ENCODE measurements at regions not wholly inside any gene's neighbourhood (a gene's known extent, or its start where the extent isn't known, plus 50 kb on each side); places are given as distances from the start of the nearest gene placed in this dataset.

DNA sequence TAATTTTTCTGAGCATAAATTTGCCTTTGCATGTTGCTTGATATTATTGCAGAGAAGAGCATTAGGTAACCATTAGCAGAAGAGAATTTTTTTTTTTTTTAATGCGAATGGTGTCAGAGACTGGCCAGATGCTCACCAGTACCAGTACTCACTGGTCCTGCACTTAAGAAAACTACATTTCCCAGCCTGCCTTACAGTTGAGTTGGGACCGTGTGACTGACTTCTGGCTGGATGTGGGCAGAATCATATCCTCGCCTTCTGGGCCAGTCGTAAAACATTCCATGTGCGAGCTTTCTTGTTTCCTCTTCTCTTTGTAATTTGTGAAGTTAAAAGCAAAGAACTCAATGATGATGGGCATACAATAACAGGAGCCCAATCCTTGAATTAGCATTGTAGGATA lies 132.4 kb downstream of the LRRC30 start:
- TF ChIP-seq, protein P1, sequence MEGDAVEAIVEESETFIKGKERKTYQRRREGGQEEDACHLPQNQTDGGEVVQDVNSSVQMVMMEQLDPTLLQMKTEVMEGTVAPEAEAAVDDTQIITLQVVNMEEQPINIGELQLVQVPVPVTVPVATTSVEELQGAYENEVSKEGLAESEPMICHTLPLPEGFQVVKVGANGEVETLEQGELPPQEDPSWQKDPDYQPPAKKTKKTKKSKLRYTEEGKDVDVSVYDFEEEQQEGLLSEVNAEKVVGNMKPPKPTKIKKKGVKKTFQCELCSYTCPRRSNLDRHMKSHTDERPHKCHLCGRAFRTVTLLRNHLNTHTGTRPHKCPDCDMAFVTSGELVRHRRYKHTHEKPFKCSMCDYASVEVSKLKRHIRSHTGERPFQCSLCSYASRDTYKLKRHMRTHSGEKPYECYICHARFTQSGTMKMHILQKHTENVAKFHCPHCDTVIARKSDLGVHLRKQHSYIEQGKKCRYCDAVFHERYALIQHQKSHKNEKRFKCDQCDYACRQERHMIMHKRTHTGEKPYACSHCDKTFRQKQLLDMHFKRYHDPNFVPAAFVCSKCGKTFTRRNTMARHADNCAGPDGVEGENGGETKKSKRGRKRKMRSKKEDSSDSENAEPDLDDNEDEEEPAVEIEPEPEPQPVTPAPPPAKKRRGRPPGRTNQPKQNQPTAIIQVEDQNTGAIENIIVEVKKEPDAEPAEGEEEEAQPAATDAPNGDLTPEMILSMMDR (IDR thresholded peaks at IDR 0.05; ENCODE audit: unreplicated experiment), result no peak
- Mint-ChIP-seq H3K36me3 (ENCODE audit: insufficient read depth) (no peaks in the 10 kb centered on the region), H3K4me1 (ENCODE audit: low read depth) (no peaks in the 10 kb centered on the region), H3K27me3 (no peaks in the 10 kb centered on the region), H3K4me3 (ENCODE audit: low read depth) (no peak overlapping the region), H3K27ac (no peak overlapping the region), H3K9me3 (ENCODE audit: low read depth) (peaks cover 6% of the 10 kb centered on the region)
- no peak for DNase-seq (ENCODE audit: low spot score, unreplicated experiment)

- Mint-ChIP-seq H3K27ac (no peak overlapping the region), H3K27me3 (no peaks in the 10 kb centered on the region), H3K4me3 (ENCODE audit: low read depth) (no peak overlapping the region), H3K9me3 (ENCODE audit: low read depth) (peaks cover 3% of the 10 kb centered on the region), H3K4me1 (ENCODE audit: low read depth) (peaks cover 10% of the 10 kb centered on the region), H3K36me3 (ENCODE audit: insufficient read depth) (no peaks in the 10 kb centered on the region)
- TF ChIP-seq, protein P1 (IDR thresholded peaks at IDR 0.05; ENCODE audit: unreplicated experiment), result no peak
- no peak for DNase-seq (ENCODE audit: low spot score, unreplicated experiment)
Measured at GRCh38 chr18:7366597-7366996, 135.7 kb downstream of the LRRC30 start.

DNA sequence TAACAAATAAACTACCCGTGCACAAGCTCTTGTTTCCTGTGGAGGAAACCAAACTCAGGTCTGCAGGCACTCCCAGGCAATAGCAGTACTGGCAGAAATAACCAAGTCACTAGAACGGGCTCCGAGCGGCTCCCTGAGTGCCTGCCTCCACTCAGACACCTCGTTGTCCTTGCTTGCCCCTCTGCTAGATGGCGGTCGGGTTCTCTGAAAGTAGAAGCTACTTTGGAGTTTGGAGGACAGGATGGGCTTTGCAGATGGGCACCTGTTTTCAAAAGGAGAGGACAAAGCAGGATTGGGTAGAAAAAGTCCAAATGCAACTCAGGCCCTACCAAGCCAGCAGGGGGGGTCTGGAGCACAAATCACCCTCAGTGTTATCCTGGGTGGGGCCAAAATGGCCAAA lies 136.4 kb downstream of the LRRC30 start:
- DNase-seq (ENCODE audit: low spot score, unreplicated experiment), result no peak
- H3K4me3 Mint-ChIP-seq (ENCODE audit: low read depth), result no peak overlapping the region
- peaks cover 10% of the 10 kb centered on the region for H3K4me1 Mint-ChIP-seq (ENCODE audit: low read depth)
- H3K27ac Mint-ChIP-seq, result no peak overlapping the region
- TF ChIP-seq, protein P1 (IDR thresholded peaks at IDR 0.05; ENCODE audit: unreplicated experiment), result no peak
- H3K27me3 Mint-ChIP-seq, result no peaks in the 10 kb centered on the region
- H3K9me3 Mint-ChIP-seq (ENCODE audit: low read depth), result peaks cover 3% of the 10 kb centered on the region
- no peaks in the 10 kb centered on the region for H3K36me3 Mint-ChIP-seq (ENCODE audit: insufficient read depth)

DNA sequence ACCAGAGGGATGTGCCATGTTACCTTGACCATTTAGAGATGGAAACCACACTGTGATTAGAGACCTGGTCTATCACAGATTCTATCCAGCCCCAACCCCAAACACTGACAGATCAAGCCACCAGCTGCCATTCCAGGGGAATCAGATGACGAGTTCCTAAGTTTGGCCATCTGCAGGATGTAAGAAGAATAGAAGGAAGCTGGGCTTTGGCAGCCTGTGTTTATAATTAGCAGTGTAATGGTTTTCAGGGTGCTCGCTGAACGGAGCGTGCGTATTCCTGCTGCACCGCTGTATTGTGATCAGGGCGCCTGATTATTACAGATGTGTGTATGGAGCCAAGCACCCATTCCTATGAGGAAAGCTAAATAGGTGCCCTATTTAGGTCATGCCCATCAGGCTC lies 138.1 kb downstream of the LRRC30 start:
- Mint-ChIP-seq H3K27ac (no peak overlapping the region), H3K27me3 (no peaks in the 10 kb centered on the region), H3K4me3 (ENCODE audit: low read depth) (no peak overlapping the region), H3K36me3 (ENCODE audit: insufficient read depth) (no peaks in the 10 kb centered on the region), H3K9me3 (ENCODE audit: low read depth) (peaks cover 3% of the 10 kb centered on the region), H3K4me1 (ENCODE audit: low read depth) (peaks cover 13% of the 10 kb centered on the region)
- TF ChIP-seq, protein P1 (IDR thresholded peaks at IDR 0.05; ENCODE audit: unreplicated experiment), result no peak
- no peak for DNase-seq (ENCODE audit: low spot score, unreplicated experiment)

DNA sequence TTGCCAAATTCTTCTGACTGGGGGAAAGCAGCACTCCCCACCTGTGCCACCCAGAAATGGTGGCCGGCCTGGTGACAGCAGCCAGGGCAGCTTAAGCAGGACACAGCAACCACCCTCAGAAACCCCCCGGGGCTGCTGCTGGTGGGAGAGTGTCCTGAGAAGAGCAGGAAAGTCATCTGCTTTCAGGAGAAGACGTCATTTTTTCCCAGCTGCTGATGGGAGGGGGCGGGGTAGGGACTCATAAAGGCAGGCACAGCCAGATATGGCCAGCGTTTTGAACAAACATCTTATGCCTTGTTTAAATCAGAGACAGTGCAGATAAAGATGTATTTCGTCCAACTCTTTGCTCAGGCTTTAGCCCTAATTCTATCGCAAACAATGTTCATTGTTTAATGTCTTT lies 139.5 kb downstream of the LRRC30 start:
- no peaks in the 10 kb centered on the region for H3K9me3 Mint-ChIP-seq (ENCODE audit: low read depth)
- H3K4me1 Mint-ChIP-seq (ENCODE audit: low read depth), result peaks cover 13% of the 10 kb centered on the region
- H3K27me3 Mint-ChIP-seq, result no peaks in the 10 kb centered on the region
- no peaks in the 10 kb centered on the region for H3K36me3 Mint-ChIP-seq (ENCODE audit: insufficient read depth)
- no peak overlapping the region for H3K27ac Mint-ChIP-seq
- H3K4me3 Mint-ChIP-seq (ENCODE audit: low read depth), result no peak overlapping the region
- DNase-seq (ENCODE audit: low spot score, unreplicated experiment), result no peak
- TF ChIP-seq, protein P1 (IDR thresholded peaks at IDR 0.05; ENCODE audit: unreplicated experiment), result no peak

Measured in progenitor cell of endocrine pancreas (in vitro differentiated cells).